ENCODE measurements at regions not wholly inside any gene's neighbourhood (a gene's known extent, or its start where the extent isn't known, plus 50 kb on each side); places are given as distances from the start of the nearest gene placed in this dataset.

GRCh38 chr3:31462050-31462569 is 70.6 kb upstream of the STT3B start:
- Mint-ChIP-seq H3K27ac (no peak overlapping the region), H3K4me3 (no peak overlapping the region), H3K27me3 (ENCODE audit: low read depth) (no peaks in the 10 kb centered on the region), H3K36me3 (no peaks in the 10 kb centered on the region), H3K9me3 (no peaks in the 10 kb centered on the region), H3K4me1 (peaks cover 14% of the 10 kb centered on the region)
- no peak for DNase-seq (ENCODE audit: low spot score in 2 of 2, unreplicated experiment in 2 of 2)
- no peak for TF ChIP-seq CTCF (IDR thresholded peaks at IDR 0.05; ENCODE audit: unreplicated experiment)

- Mint-ChIP-seq H3K27me3 (ENCODE audit: low read depth) (no peaks in the 10 kb centered on the region), H3K4me3 (no peak overlapping the region), H3K9me3 (no peaks in the 10 kb centered on the region), H3K4me1 (peaks cover 14% of the 10 kb centered on the region), H3K36me3 (no peaks in the 10 kb centered on the region), H3K27ac (no peak overlapping the region)
- TF ChIP-seq CTCF (IDR thresholded peaks at IDR 0.05; ENCODE audit: unreplicated experiment): no peak
- no peak for DNase-seq (ENCODE audit: low spot score in 2 of 2, unreplicated experiment in 2 of 2)
Observed at GRCh38 chr3:31465999-31466398, 66.7 kb upstream of the STT3B start.

- no peaks in the 10 kb centered on the region for H3K36me3 Mint-ChIP-seq
Observed at GRCh38 chr3:31466866-31467265, 65.9 kb upstream of the STT3B start.

GRCh38 chr3:31468433-31468832 is 64.3 kb upstream of the STT3B start:
- no peak overlapping the region for H3K4me3 Mint-ChIP-seq
- H3K27me3 Mint-ChIP-seq (ENCODE audit: low read depth): no peaks in the 10 kb centered on the region
- H3K4me1 Mint-ChIP-seq: peaks cover 4% of the 10 kb centered on the region
- H3K36me3 Mint-ChIP-seq: no peaks in the 10 kb centered on the region
- no peak for TF ChIP-seq CTCF (IDR thresholded peaks at IDR 0.05; ENCODE audit: unreplicated experiment)
- no peaks in the 10 kb centered on the region for H3K9me3 Mint-ChIP-seq
- no peak overlapping the region for H3K27ac Mint-ChIP-seq
- no peak for DNase-seq (ENCODE audit: low spot score in 2 of 2, unreplicated experiment in 2 of 2)

More at GRCh38 chr3:31466866-31467265, 65.9 kb upstream of the STT3B start:
- no peak for DNase-seq (ENCODE audit: low spot score in 2 of 2, unreplicated experiment in 2 of 2)
- H3K27me3 Mint-ChIP-seq (ENCODE audit: low read depth): no peaks in the 10 kb centered on the region
- peaks cover 11% of the 10 kb centered on the region for H3K4me1 Mint-ChIP-seq
- no peak overlapping the region for H3K4me3 Mint-ChIP-seq
- no peak for TF ChIP-seq CTCF (IDR thresholded peaks at IDR 0.05; ENCODE audit: unreplicated experiment)
- H3K27ac Mint-ChIP-seq: no peak overlapping the region
- H3K9me3 Mint-ChIP-seq: no peaks in the 10 kb centered on the region

GRCh38 chr3:31469385-31469784 is 63.3 kb upstream of the STT3B start:
- peaks cover 4% of the 10 kb centered on the region for H3K4me1 Mint-ChIP-seq
- TF ChIP-seq CTCF (IDR thresholded peaks at IDR 0.05; ENCODE audit: unreplicated experiment): no peak
- no peaks in the 10 kb centered on the region for H3K36me3 Mint-ChIP-seq
- no peaks in the 10 kb centered on the region for H3K9me3 Mint-ChIP-seq
- H3K27me3 Mint-ChIP-seq (ENCODE audit: low read depth): no peaks in the 10 kb centered on the region
- DNase-seq (ENCODE audit: low spot score in 2 of 2, unreplicated experiment in 2 of 2): no peak
- H3K4me3 Mint-ChIP-seq: no peak overlapping the region
- no peak overlapping the region for H3K27ac Mint-ChIP-seq
